ENCODE measurements at regions not wholly inside any gene's neighbourhood (a gene's known extent, or its start where the extent isn't known, plus 50 kb on each side); places are given as distances from the start of the nearest gene placed in this dataset.

GRCh38 chr5:85814596-85814995, 803.1 kb upstream of the COX7C start:
- Histone ChIP-seq H3K9ac (ENCODE audit: low read depth, low read length) (peak overlapping the region; percentile 8; the same call in 1 of the 2 replicates), H3K27me3 (ENCODE audit: control insufficient read depth, insufficient read depth, low read length) (no peaks in the 10 kb centered on the region), H3K9me3 (ENCODE audit: control insufficient read depth, insufficient read depth, low read length) (peaks cover 3% of the 10 kb centered on the region; the same call in 1 of the 2 replicates), H3K4me1 (ENCODE audit: control insufficient read depth, insufficient read depth, low read length) (peaks cover 31% of the 10 kb centered on the region), H3K36me3 (ENCODE audit: control insufficient read depth, insufficient read depth, low read length) (no peaks in the 10 kb centered on the region), H3K4me3 (ENCODE audit: low read depth, low read length) (peak overlapping the region; percentile 41; the same call in 1 of the 2 replicates), H3K27ac (ENCODE audit: low read depth, low read length) (peak overlapping the region; percentile 81)

- no peaks in the 10 kb centered on the region for H3K27me3 ChIP-seq (ENCODE audit: control insufficient read depth, insufficient read depth, low read length)
- no peaks in the 10 kb centered on the region for H3K9me3 ChIP-seq (ENCODE audit: control insufficient read depth, insufficient read depth, low read length)
- H3K4me3 ChIP-seq (ENCODE audit: low read depth, low read length) = no peak overlapping the region
- H3K36me3 ChIP-seq (ENCODE audit: control insufficient read depth, insufficient read depth, low read length) = no peaks in the 10 kb centered on the region
- H3K27ac ChIP-seq (ENCODE audit: low read depth, low read length) = no peak overlapping the region
- H3K9ac ChIP-seq (ENCODE audit: low read depth, low read length) = no peak overlapping the region
- no peaks in the 10 kb centered on the region for H3K4me1 ChIP-seq (ENCODE audit: control insufficient read depth, insufficient read depth, low read length)
Measured at GRCh38 chr5:85823462-85824426, 794.0 kb upstream of the COX7C start.

GRCh38 chr5:85838781-85839180, 779.0 kb upstream of the COX7C start:
- no peak overlapping the region for H3K4me3 ChIP-seq (ENCODE audit: low read depth, low read length)
- H3K36me3 ChIP-seq (ENCODE audit: control insufficient read depth, insufficient read depth, low read length) = no peaks in the 10 kb centered on the region
- H3K27ac ChIP-seq (ENCODE audit: low read depth, low read length) = no peak overlapping the region
- H3K4me1 ChIP-seq (ENCODE audit: control insufficient read depth, insufficient read depth, low read length) = no peaks in the 10 kb centered on the region
- H3K27me3 ChIP-seq (ENCODE audit: control insufficient read depth, insufficient read depth, low read length) = no peaks in the 10 kb centered on the region
- H3K9me3 ChIP-seq (ENCODE audit: control insufficient read depth, insufficient read depth, low read length) = no peaks in the 10 kb centered on the region
- no peak overlapping the region for H3K9ac ChIP-seq (ENCODE audit: low read depth, low read length)

- Histone ChIP-seq H3K4me1 (ENCODE audit: control insufficient read depth, insufficient read depth, low read length) (no peaks in the 10 kb centered on the region), H3K9ac (ENCODE audit: low read depth, low read length) (no peak overlapping the region), H3K36me3 (ENCODE audit: control insufficient read depth, insufficient read depth, low read length) (no peaks in the 10 kb centered on the region), H3K4me3 (ENCODE audit: low read depth, low read length) (no peak overlapping the region), H3K27ac (ENCODE audit: low read depth, low read length) (no peak overlapping the region), H3K9me3 (ENCODE audit: control insufficient read depth, insufficient read depth, low read length) (no peaks in the 10 kb centered on the region), H3K27me3 (ENCODE audit: control insufficient read depth, insufficient read depth, low read length) (no peaks in the 10 kb centered on the region)
Measured at GRCh38 chr5:85841653-85842052, 776.1 kb upstream of the COX7C start.

GRCh38 chr5:85843535-85843934, 774.2 kb upstream of the COX7C start:
- Histone ChIP-seq H3K9me3 (ENCODE audit: control insufficient read depth, insufficient read depth, low read length) (no peaks in the 10 kb centered on the region), H3K36me3 (ENCODE audit: control insufficient read depth, insufficient read depth, low read length) (no peaks in the 10 kb centered on the region), H3K27ac (ENCODE audit: low read depth, low read length) (no peak overlapping the region), H3K27me3 (ENCODE audit: control insufficient read depth, insufficient read depth, low read length) (no peaks in the 10 kb centered on the region), H3K4me1 (ENCODE audit: control insufficient read depth, insufficient read depth, low read length) (no peaks in the 10 kb centered on the region), H3K4me3 (ENCODE audit: low read depth, low read length) (no peak overlapping the region), H3K9ac (ENCODE audit: low read depth, low read length) (no peak overlapping the region)

- Histone ChIP-seq H3K4me1 (ENCODE audit: control insufficient read depth, insufficient read depth, low read length) (no peaks in the 10 kb centered on the region), H3K9ac (ENCODE audit: low read depth, low read length) (no peak overlapping the region), H3K36me3 (ENCODE audit: control insufficient read depth, insufficient read depth, low read length) (no peaks in the 10 kb centered on the region), H3K27me3 (ENCODE audit: control insufficient read depth, insufficient read depth, low read length) (no peaks in the 10 kb centered on the region), H3K9me3 (ENCODE audit: control insufficient read depth, insufficient read depth, low read length) (peaks cover 4% of the 10 kb centered on the region; the same call in 1 of the 2 replicates), H3K4me3 (ENCODE audit: low read depth, low read length) (no peak overlapping the region), H3K27ac (ENCODE audit: low read depth, low read length) (no peak overlapping the region)
Measured at GRCh38 chr5:85849411-85849810, 768.3 kb upstream of the COX7C start.

GRCh38 chr5:85865296-85865695, 752.4 kb upstream of the COX7C start:
- Histone ChIP-seq H3K9me3 (ENCODE audit: control insufficient read depth, insufficient read depth, low read length) (no peaks in the 10 kb centered on the region), H3K9ac (ENCODE audit: low read depth, low read length) (no peak overlapping the region), H3K4me3 (ENCODE audit: low read depth, low read length) (no peak overlapping the region), H3K36me3 (ENCODE audit: control insufficient read depth, insufficient read depth, low read length) (no peaks in the 10 kb centered on the region), H3K27me3 (ENCODE audit: control insufficient read depth, insufficient read depth, low read length) (no peaks in the 10 kb centered on the region), H3K27ac (ENCODE audit: low read depth, low read length) (no peak overlapping the region), H3K4me1 (ENCODE audit: control insufficient read depth, insufficient read depth, low read length) (no peaks in the 10 kb centered on the region)

GRCh38 chr5:85868070-85868469, 749.7 kb upstream of the COX7C start:
- Histone ChIP-seq H3K27me3 (ENCODE audit: control insufficient read depth, insufficient read depth, low read length) (no peaks in the 10 kb centered on the region), H3K4me1 (ENCODE audit: control insufficient read depth, insufficient read depth, low read length) (no peaks in the 10 kb centered on the region), H3K27ac (ENCODE audit: low read depth, low read length) (no peak overlapping the region), H3K36me3 (ENCODE audit: control insufficient read depth, insufficient read depth, low read length) (no peaks in the 10 kb centered on the region), H3K4me3 (ENCODE audit: low read depth, low read length) (no peak overlapping the region), H3K9ac (ENCODE audit: low read depth, low read length) (no peak overlapping the region), H3K9me3 (ENCODE audit: control insufficient read depth, insufficient read depth, low read length) (no peaks in the 10 kb centered on the region)

- no peak overlapping the region for H3K27ac ChIP-seq (ENCODE audit: low read depth, low read length)
Measured at GRCh38 chr5:85893996-85894395, 723.7 kb upstream of the COX7C start.

GRCh38 chr5:85896514-85896913, 721.2 kb upstream of the COX7C start:
- peaks cover 52% of the 10 kb centered on the region for H3K27me3 ChIP-seq (ENCODE audit: control insufficient read depth, insufficient read depth, low read length)
- H3K4me1 ChIP-seq (ENCODE audit: control insufficient read depth, insufficient read depth, low read length) = peaks cover 32% of the 10 kb centered on the region
- H3K4me3 ChIP-seq (ENCODE audit: low read depth, low read length) = no peak overlapping the region
- no peaks in the 10 kb centered on the region for H3K9me3 ChIP-seq (ENCODE audit: control insufficient read depth, insufficient read depth, low read length)
- no peaks in the 10 kb centered on the region for H3K36me3 ChIP-seq (ENCODE audit: control insufficient read depth, insufficient read depth, low read length)
- H3K27ac ChIP-seq (ENCODE audit: low read depth, low read length) = no peak overlapping the region
- no peak overlapping the region for H3K9ac ChIP-seq (ENCODE audit: low read depth, low read length)

More at GRCh38 chr5:85893996-85894395, 723.7 kb upstream of the COX7C start:
- no peaks in the 10 kb centered on the region for H3K36me3 ChIP-seq (ENCODE audit: control insufficient read depth, insufficient read depth, low read length)
- peaks cover 56% of the 10 kb centered on the region for H3K27me3 ChIP-seq (ENCODE audit: control insufficient read depth, insufficient read depth, low read length)
- H3K9me3 ChIP-seq (ENCODE audit: control insufficient read depth, insufficient read depth, low read length) = no peaks in the 10 kb centered on the region
- H3K4me1 ChIP-seq (ENCODE audit: control insufficient read depth, insufficient read depth, low read length) = peaks cover 32% of the 10 kb centered on the region
- no peak overlapping the region for H3K4me3 ChIP-seq (ENCODE audit: low read depth, low read length)
- H3K9ac ChIP-seq (ENCODE audit: low read depth, low read length) = no peak overlapping the region

- H3K4me1 ChIP-seq (ENCODE audit: control insufficient read depth, insufficient read depth, low read length) = peaks cover 11% of the 10 kb centered on the region
- H3K9me3 ChIP-seq (ENCODE audit: control insufficient read depth, insufficient read depth, low read length) = no peaks in the 10 kb centered on the region
- no peak overlapping the region for H3K4me3 ChIP-seq (ENCODE audit: low read depth, low read length)
- H3K36me3 ChIP-seq (ENCODE audit: control insufficient read depth, insufficient read depth, low read length) = no peaks in the 10 kb centered on the region
- H3K9ac ChIP-seq (ENCODE audit: low read depth, low read length) = no peak overlapping the region
- H3K27me3 ChIP-seq (ENCODE audit: control insufficient read depth, insufficient read depth, low read length) = no peaks in the 10 kb centered on the region
- no peak overlapping the region for H3K27ac ChIP-seq (ENCODE audit: low read depth, low read length)
Measured at GRCh38 chr5:85906460-85906859, 711.3 kb upstream of the COX7C start.

Data from HUES48 (cell line).